ENCODE measurements at regions not wholly inside any gene's neighbourhood (a gene's known extent, or its start where the extent isn't known, plus 50 kb on each side); places are given as distances from the start of the nearest gene placed in this dataset.

DNA sequence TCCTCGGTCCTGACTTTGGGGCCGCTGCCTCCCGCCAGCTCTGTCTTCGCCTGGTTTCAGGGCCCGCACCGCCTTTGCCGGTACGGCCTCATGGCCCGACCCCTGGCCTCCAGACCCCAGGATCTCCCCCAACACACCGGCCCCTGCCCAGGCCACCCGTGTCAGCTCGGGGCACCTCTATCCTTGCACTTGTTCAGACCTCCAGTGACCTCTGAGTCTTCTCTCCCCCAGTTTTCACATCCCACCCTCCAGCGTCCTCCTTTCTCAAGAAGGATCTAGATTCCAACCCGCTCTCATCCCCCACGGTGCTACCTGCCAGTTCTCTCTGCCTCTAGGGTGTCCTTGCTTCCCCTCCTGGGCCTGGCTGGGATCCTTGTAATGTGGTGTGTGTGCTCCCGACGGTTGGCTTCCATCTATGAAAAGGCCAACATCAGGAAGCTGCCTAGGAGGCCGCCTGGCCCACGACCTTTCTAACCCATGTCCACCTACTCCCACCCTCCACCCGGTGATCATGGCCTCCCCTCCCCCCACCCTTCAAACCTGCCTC, 61.1 kb downstream of the SPATA31C2 start:
- Histone ChIP-seq H3K36me3 (no peaks in the 10 kb centered on the region), H3K9me3 (no peaks in the 10 kb centered on the region), H3K4me3 (peak overlapping the region in 2 of 3 donors; percentile 62 to 66), H3K4me1 (peaks cover 0 to 12% (median 5%) of the 10 kb centered on the region in 4 donors), H3K27me3 (no peaks in the 10 kb centered on the region), H3K27ac (peak overlapping the region in 2 of 3 donors; percentile 41 to 78)
- WGBS (ENCODE audit: insufficient coverage, low coverage, low lambda C conversion rate, missing lambda C conversion rate), result 61% methylated on average over 10 of the region's 20 CpGs
- no peak for DNase-seq
- intact Hi-C loops (cut with DNase I), result no loop called here
- no peak for ATAC-seq
- TF ChIP-seq, protein P1, sequence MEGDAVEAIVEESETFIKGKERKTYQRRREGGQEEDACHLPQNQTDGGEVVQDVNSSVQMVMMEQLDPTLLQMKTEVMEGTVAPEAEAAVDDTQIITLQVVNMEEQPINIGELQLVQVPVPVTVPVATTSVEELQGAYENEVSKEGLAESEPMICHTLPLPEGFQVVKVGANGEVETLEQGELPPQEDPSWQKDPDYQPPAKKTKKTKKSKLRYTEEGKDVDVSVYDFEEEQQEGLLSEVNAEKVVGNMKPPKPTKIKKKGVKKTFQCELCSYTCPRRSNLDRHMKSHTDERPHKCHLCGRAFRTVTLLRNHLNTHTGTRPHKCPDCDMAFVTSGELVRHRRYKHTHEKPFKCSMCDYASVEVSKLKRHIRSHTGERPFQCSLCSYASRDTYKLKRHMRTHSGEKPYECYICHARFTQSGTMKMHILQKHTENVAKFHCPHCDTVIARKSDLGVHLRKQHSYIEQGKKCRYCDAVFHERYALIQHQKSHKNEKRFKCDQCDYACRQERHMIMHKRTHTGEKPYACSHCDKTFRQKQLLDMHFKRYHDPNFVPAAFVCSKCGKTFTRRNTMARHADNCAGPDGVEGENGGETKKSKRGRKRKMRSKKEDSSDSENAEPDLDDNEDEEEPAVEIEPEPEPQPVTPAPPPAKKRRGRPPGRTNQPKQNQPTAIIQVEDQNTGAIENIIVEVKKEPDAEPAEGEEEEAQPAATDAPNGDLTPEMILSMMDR (IDR thresholded peaks at IDR 0.05), result no peak
- TF ChIP-seq POLR2A (IDR thresholded peaks at IDR 0.05), result no peak

GRCh38 chr9:88076286-88077070, 61.8 kb downstream of the SPATA31C2 start:
- under 1% methylated on average over 16 of the region's 57 CpGs for WGBS (ENCODE audit: insufficient coverage, low coverage, low lambda C conversion rate, missing lambda C conversion rate)
- peak; percentile 14 for TF ChIP-seq POLR2A (IDR thresholded peaks at IDR 0.05)
- TF ChIP-seq, protein P1 (IDR thresholded peaks at IDR 0.05), result peak in 3 of 4 donors; percentile 13 to 24 (median 15)
- Histone ChIP-seq H3K36me3 (no peaks in the 10 kb centered on the region), H3K4me1 (peaks cover 0 to 12% (median 5%) of the 10 kb centered on the region in 4 donors), H3K27me3 (no peaks in the 10 kb centered on the region), H3K4me3 (peak overlapping the region; percentile 62 to 66 (median 65)), H3K9me3 (no peaks in the 10 kb centered on the region), H3K27ac (peak overlapping the region; percentile 66 to 86 (median 78))
- intact Hi-C loops (cut with DNase I), result no loop called here
- peak; percentile 89 to 94 (median 93) for DNase-seq
- peak; percentile 85 to 91 (median 89) for ATAC-seq

GRCh38 chr9:88075966-88076285, 62.3 kb downstream of the SPATA31C2 start:
- DNase-seq (no peak), ATAC-seq (no peak)
- Histone ChIP-seq H3K4me3 (peak overlapping the region; percentile 62 to 66 (median 65)), H3K27ac (peak overlapping the region; percentile 66 to 86 (median 78)), H3K36me3 (no peaks in the 10 kb centered on the region), H3K4me1 (peaks cover 0 to 12% (median 5%) of the 10 kb centered on the region in 4 donors), H3K27me3 (no peaks in the 10 kb centered on the region), H3K9me3 (no peaks in the 10 kb centered on the region)
- intact Hi-C loops (cut with DNase I), result no loop called here
- 1% methylated on average over 7 of the region's 12 CpGs for WGBS (ENCODE audit: insufficient coverage, low coverage, low lambda C conversion rate, missing lambda C conversion rate)
- TF ChIP-seq, protein P1 (IDR thresholded peaks at IDR 0.05), result no peak
- no peak for TF ChIP-seq POLR2A (IDR thresholded peaks at IDR 0.05)

- peak overlapping the region in 1 of 3 donors; percentile 78 for H3K27ac ChIP-seq
These were observed 62.8 kb downstream of the SPATA31C2 start for GRCh38 chr9:88075506-88075905.

More at GRCh38 chr9:88075506-88075905, 62.8 kb downstream of the SPATA31C2 start:
- intact Hi-C loops (cut with DNase I), result no loop called here
- DNase-seq (no peak), ATAC-seq (no peak)
- WGBS (ENCODE audit: insufficient coverage, low coverage, low lambda C conversion rate, missing lambda C conversion rate), result 26% methylated on average over 3 of the region's 3 CpGs
- Histone ChIP-seq H3K4me3 (no peak overlapping the region), H3K9me3 (no peaks in the 10 kb centered on the region), H3K27me3 (no peaks in the 10 kb centered on the region), H3K36me3 (no peaks in the 10 kb centered on the region), H3K4me1 (peaks cover 0 to 12% (median 5%) of the 10 kb centered on the region in 4 donors)
- TF ChIP-seq, protein P1 (IDR thresholded peaks at IDR 0.05), result no peak
- TF ChIP-seq POLR2A (IDR thresholded peaks at IDR 0.05), result no peak

All from right lobe of liver (tissue), 6 donors.